Endodermal cell (in vitro differentiated cells): ENCODE measurements at regions not wholly inside any gene's neighbourhood (a gene's known extent, or its start where the extent isn't known, plus 50 kb on each side); places are given as distances from the start of the nearest gene placed in this dataset.

Experiments used
- DNase-seq: peaks from one replicate; pipeline ENCODE4 v3.0.0-alpha.2; 2017
- H3K27ac ChIP-seq: 2 replicates; pipeline ENCODE4 v1.5.1; 2013; ENCODE audit warnings: mild to moderate bottlenecking, low read depth, low read length, moderate library complexity
- H3K27me3 ChIP-seq: 2 replicates; pipeline ENCODE4 v1.6.1; 2013; ENCODE audit warnings: mild to moderate bottlenecking, low read length, moderate library complexity; ENCODE audit not compliant: insufficient read depth, control insufficient read depth, poor library complexity, severe bottlenecking
- H3K36me3 ChIP-seq: 2 replicates; pipeline ENCODE4 v1.7.0; 2013; ENCODE audit warnings: mild to moderate bottlenecking, low read length, moderate library complexity; ENCODE audit not compliant: control insufficient read depth, insufficient read depth
- H3K4me1 ChIP-seq: one replicate; pipeline ENCODE4 v1.7.0; 2013; ENCODE audit warnings: low read length; ENCODE audit not compliant: control insufficient read depth, insufficient read depth
- H3K4me3 ChIP-seq: 2 replicates; pipeline ENCODE4 v1.5.1; 2013; ENCODE audit warnings: mild to moderate bottlenecking, low read length, moderate library complexity
- H3K9ac ChIP-seq: 2 replicates; pipeline ENCODE4 v1.6.1; 2013; ENCODE audit warnings: mild to moderate bottlenecking, low read length, moderate library complexity; ENCODE audit not compliant: poor library complexity, severe bottlenecking; ENCODE audit errors: extremely low read depth
- H3K9me3 ChIP-seq: 2 replicates; pipeline ENCODE4 v1.6.1; 2013; ENCODE audit warnings: mild to moderate bottlenecking, low read length, moderate library complexity; ENCODE audit not compliant: control insufficient read depth
- H3K27ac Mint-ChIP-seq: 2 replicates; pipeline ENCODE4 v1.8.0; 2020; ENCODE audit warnings: mixed read lengths
- H3K27me3 Mint-ChIP-seq: 2 replicates; pipeline ENCODE4 v1.8.0; 2021; ENCODE audit warnings: mild to moderate bottlenecking, mixed read lengths; ENCODE audit not compliant: insufficient read depth
- H3K36me3 Mint-ChIP-seq: 2 replicates; pipeline ENCODE4 v1.8.0; 2020; ENCODE audit warnings: low read depth, mixed read lengths
- H3K4me1 Mint-ChIP-seq: 2 replicates; pipeline ENCODE4 v1.8.0; 2020; ENCODE audit warnings: mixed read lengths
- H3K4me3 Mint-ChIP-seq: 2 replicates; pipeline ENCODE4 v1.8.0; 2020; ENCODE audit warnings: mild to moderate bottlenecking, moderate library complexity, mixed read lengths
- H3K9me3 Mint-ChIP-seq: 2 replicates; pipeline ENCODE4 v1.8.0; 2020; ENCODE audit warnings: mild to moderate bottlenecking, mixed read lengths
- CTCF ChIP-seq: fragments of 200-600 bp; sonication (generic); conservative IDR thresholded peaks from 2 replicates; pipeline ENCODE4 v1.5.0; 2021; ENCODE audit warnings: antibody characterized with exemption, mild to moderate bottlenecking
- whole genome bisulfite sequencing, 2 experiments: methylation state at CpG; one replicate each; pipeline versions ENCODE4 v1.1.5 to v1.1.7; 2013; ENCODE audit warnings: missing lambda C conversion rate in 2 of 2, mixed read lengths in 1 of 2; ENCODE audit not compliant: insufficient coverage in 1 of 2, insufficient read length in 1 of 2; 5-methylcytosine and 5-hydroxymethylcytosine counted together

- no peak overlapping the region for H3K9ac ChIP-seq
- Mint-ChIP-seq H3K4me3 (no peak overlapping the region), H3K27ac (no peak overlapping the region), H3K9me3 (no peaks in the 10 kb centered on the region), H3K36me3 (no peaks in the 10 kb centered on the region), H3K27me3 (peaks cover 4% of the 10 kb centered on the region), H3K4me1 (no peaks in the 10 kb centered on the region)
- no peaks in the 10 kb centered on the region for H3K9me3 ChIP-seq
- DNase-seq: no peak
- no peaks in the 10 kb centered on the region for H3K36me3 ChIP-seq
- no peak overlapping the region for H3K4me3 ChIP-seq
- 98 to 100% methylated on average over 1 to 2 of the region's 2 CpGs for WGBS, 2 experiments
- H3K27ac ChIP-seq: no peak overlapping the region
- H3K4me1 ChIP-seq: no peaks in the 10 kb centered on the region
- TF ChIP-seq CTCF: no peak
- no peaks in the 10 kb centered on the region for H3K27me3 ChIP-seq
Measured at GRCh38 chr2:235381261-235381912, 112.5 kb upstream of the AGAP1 start.

GRCh38 chr2:235382179-235382578, 111.7 kb upstream of the AGAP1 start:
- Histone ChIP-seq H3K36me3 (no peaks in the 10 kb centered on the region), H3K4me3 (no peak overlapping the region), H3K9ac (no peak overlapping the region), H3K4me1 (no peaks in the 10 kb centered on the region), H3K27me3 (no peaks in the 10 kb centered on the region), H3K27ac (no peak overlapping the region), H3K9me3 (no peaks in the 10 kb centered on the region)
- no peaks in the 10 kb centered on the region for H3K4me1 Mint-ChIP-seq
- H3K9me3 Mint-ChIP-seq: no peaks in the 10 kb centered on the region
- no peaks in the 10 kb centered on the region for H3K36me3 Mint-ChIP-seq
- no peak overlapping the region for H3K27ac Mint-ChIP-seq
- peaks cover 4% of the 10 kb centered on the region for H3K27me3 Mint-ChIP-seq
- WGBS, 2 experiments: 91 to 97% methylated on average over 5 to 6 of the region's 6 CpGs
- H3K4me3 Mint-ChIP-seq: no peak overlapping the region
- TF ChIP-seq CTCF: no peak
- no peak for DNase-seq

- Mint-ChIP-seq H3K27ac (no peak overlapping the region), H3K27me3 (peaks cover 4% of the 10 kb centered on the region), H3K4me1 (no peaks in the 10 kb centered on the region), H3K36me3 (no peaks in the 10 kb centered on the region), H3K9me3 (no peaks in the 10 kb centered on the region), H3K4me3 (no peak overlapping the region)
- no peaks in the 10 kb centered on the region for H3K4me1 ChIP-seq
- H3K36me3 ChIP-seq: no peaks in the 10 kb centered on the region
- no peak overlapping the region for H3K4me3 ChIP-seq
- no peak overlapping the region for H3K9ac ChIP-seq
- no peak overlapping the region for H3K27ac ChIP-seq
- no peak for DNase-seq
- WGBS, 2 experiments: 92% methylated on average over 3 of the region's 3 CpGs; no CpG with 5 or more reads in 1 of the 2 experiments
- H3K9me3 ChIP-seq: no peaks in the 10 kb centered on the region
- H3K27me3 ChIP-seq: no peaks in the 10 kb centered on the region
- TF ChIP-seq CTCF: no peak
Measured at GRCh38 chr2:235382601-235383000, 111.2 kb upstream of the AGAP1 start.
